ENCODE measurements at regions not wholly inside any gene's neighbourhood (a gene's known extent, or its start where the extent isn't known, plus 50 kb on each side); places are given as distances from the start of the nearest gene placed in this dataset.

DNA sequence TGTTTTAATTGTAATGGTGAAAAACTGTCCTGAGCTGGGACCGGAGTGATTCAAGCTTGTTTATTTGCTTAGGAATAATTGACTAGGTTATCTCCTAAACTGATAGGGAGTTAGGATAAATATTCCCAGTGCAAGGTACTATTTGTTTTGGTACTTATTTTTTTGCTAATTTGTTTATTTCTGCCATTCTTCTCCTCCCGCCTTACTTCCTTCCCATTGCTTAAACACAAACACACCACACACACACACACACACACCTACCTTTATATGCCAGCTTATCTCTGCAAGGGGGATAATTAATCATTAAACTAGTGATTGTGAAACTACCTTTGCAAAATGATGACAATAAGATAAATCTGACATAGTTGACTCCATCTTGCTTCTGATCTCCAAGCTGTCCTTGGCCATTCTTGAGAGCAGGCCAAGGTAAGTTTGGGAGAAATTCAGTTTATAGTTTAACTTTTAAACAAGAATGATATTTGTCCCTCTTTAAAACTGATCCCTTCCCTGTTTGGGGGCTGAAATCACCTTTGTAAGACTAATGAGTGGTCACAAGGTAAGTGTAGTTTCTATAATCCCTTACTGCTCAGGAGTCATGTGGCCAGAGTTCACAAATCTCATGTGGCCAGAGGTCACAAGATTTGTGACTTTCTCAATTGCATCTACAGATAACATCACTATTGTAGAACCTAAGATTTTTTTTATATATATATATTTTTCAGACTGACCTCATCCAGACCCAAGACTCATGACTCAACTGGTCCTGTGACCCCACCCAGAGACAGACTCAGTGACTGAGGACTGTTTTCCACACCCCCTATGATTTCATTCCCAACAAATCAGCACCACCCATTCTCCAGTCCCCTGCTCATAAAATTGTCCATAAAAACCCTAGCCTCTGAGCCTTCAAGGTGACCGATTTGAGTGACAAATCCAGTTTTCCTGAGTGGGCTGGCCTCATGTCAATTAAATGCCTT is 83.1 kb upstream of the LRRTM4 start:
- TF ChIP-seq, protein P1, sequence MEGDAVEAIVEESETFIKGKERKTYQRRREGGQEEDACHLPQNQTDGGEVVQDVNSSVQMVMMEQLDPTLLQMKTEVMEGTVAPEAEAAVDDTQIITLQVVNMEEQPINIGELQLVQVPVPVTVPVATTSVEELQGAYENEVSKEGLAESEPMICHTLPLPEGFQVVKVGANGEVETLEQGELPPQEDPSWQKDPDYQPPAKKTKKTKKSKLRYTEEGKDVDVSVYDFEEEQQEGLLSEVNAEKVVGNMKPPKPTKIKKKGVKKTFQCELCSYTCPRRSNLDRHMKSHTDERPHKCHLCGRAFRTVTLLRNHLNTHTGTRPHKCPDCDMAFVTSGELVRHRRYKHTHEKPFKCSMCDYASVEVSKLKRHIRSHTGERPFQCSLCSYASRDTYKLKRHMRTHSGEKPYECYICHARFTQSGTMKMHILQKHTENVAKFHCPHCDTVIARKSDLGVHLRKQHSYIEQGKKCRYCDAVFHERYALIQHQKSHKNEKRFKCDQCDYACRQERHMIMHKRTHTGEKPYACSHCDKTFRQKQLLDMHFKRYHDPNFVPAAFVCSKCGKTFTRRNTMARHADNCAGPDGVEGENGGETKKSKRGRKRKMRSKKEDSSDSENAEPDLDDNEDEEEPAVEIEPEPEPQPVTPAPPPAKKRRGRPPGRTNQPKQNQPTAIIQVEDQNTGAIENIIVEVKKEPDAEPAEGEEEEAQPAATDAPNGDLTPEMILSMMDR (IDR thresholded peaks at IDR 0.05): no peak
- no peak for TF ChIP-seq POLR2AphosphoS5 (IDR thresholded peaks at IDR 0.05; ENCODE audit: insufficient read depth in 1 of 2, low read depth in 1 of 2)
- TF ChIP-seq POLR2A (IDR thresholded peaks at IDR 0.05): no peak
- no peak overlapping the region for H3K27ac ChIP-seq
- no peaks in the 10 kb centered on the region for H3K4me1 ChIP-seq
- no peaks in the 10 kb centered on the region for H3K9me3 ChIP-seq
- H3K36me3 ChIP-seq: no peaks in the 10 kb centered on the region
- intact Hi-C loops (cut with DNase I): no loop called here
- DNase-seq (ENCODE audit: extremely low spot score in 2 of 2): no peak
- H3K27me3 ChIP-seq: no peaks in the 10 kb centered on the region
- H3K4me3 ChIP-seq: no peak overlapping the region

DNA sequence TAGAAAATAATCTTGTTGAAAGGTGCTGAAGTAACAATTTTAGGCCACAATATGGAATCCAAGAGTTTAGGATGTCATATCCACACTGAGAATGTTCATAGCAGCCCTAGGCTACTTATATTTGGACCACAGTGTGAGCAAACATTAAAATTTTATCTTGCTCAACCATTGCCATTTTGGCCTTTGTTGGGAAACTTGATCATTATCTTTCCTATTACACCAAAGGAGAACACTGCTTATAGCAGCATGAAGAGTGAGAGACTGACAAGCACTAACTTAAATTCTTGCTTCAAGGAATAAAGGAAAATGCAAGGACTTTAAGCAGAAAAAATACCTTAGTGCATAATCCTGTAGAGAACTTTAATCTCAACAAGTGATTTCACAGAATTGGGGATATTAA is 86.3 kb upstream of the LRRTM4 start:
- no peaks in the 10 kb centered on the region for H3K9me3 ChIP-seq
- H3K27me3 ChIP-seq: no peaks in the 10 kb centered on the region
- DNase-seq (ENCODE audit: extremely low spot score in 2 of 2): no peak
- no peaks in the 10 kb centered on the region for H3K4me1 ChIP-seq
- intact Hi-C loops (cut with DNase I): no loop called here
- H3K27ac ChIP-seq: no peak overlapping the region
- H3K36me3 ChIP-seq: no peaks in the 10 kb centered on the region
- TF ChIP-seq, protein P1 (IDR thresholded peaks at IDR 0.05): no peak
- no peak for TF ChIP-seq POLR2AphosphoS5 (IDR thresholded peaks at IDR 0.05; ENCODE audit: insufficient read depth in 1 of 2, low read depth in 1 of 2)
- TF ChIP-seq POLR2A (IDR thresholded peaks at IDR 0.05): no peak
- H3K4me3 ChIP-seq: no peak overlapping the region

DNA sequence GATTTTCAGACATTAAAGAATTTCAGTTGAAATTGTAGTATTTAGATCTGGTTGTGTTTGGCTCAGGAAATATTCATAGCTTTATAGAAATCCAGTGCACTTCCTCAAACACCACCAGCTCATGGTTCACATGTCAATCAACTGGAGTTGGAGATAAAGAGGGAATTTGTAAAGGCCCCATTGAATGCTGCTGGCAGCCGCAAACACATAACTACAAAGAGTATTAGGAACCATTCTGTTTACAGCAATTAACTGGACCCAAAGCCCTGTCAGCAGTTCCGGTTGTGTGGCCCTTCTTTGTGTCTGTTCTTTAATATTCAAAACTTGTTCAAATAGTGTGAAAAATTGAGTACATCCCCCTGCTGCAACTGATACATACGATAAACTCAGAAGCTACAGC is 107.4 kb upstream of the LRRTM4 start:
- Histone ChIP-seq H3K4me3 (no peak overlapping the region), H3K4me1 (no peaks in the 10 kb centered on the region), H3K27ac (no peak overlapping the region), H3K36me3 (no peaks in the 10 kb centered on the region), H3K9me3 (no peaks in the 10 kb centered on the region), H3K27me3 (no peaks in the 10 kb centered on the region)
- TF ChIP-seq, protein P1 (IDR thresholded peaks at IDR 0.05): no peak
- no peak for TF ChIP-seq POLR2A (IDR thresholded peaks at IDR 0.05)
- TF ChIP-seq POLR2AphosphoS5 (IDR thresholded peaks at IDR 0.05; ENCODE audit: insufficient read depth in 1 of 2, low read depth in 1 of 2): no peak
- intact Hi-C loops (cut with DNase I): no loop called here
- DNase-seq (ENCODE audit: extremely low spot score in 2 of 2): no peak

DNA sequence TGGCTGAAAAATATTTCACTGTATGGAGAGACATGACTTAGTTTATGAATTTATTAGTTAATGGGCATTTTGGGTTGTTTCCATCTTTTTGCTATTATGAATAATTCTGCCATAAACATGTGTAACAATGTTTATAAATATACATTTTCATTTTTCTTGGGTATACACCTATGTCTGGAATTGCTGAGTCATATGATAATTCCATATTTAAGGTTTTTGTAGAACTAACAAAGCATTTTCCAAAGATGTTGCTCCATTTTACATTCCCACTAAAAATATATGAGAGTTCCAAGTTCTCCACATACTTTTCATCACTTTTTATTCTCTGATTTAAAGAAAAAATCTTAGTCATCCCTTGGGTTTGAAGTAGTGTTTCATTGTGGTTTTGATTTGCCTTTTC is 108.8 kb upstream of the LRRTM4 start:
- Histone ChIP-seq H3K36me3 (no peaks in the 10 kb centered on the region), H3K27ac (no peak overlapping the region), H3K4me3 (no peak overlapping the region), H3K27me3 (no peaks in the 10 kb centered on the region), H3K9me3 (no peaks in the 10 kb centered on the region), H3K4me1 (no peaks in the 10 kb centered on the region)
- intact Hi-C loops (cut with DNase I): no loop called here
- TF ChIP-seq, protein P1 (IDR thresholded peaks at IDR 0.05): no peak
- TF ChIP-seq POLR2AphosphoS5 (IDR thresholded peaks at IDR 0.05; ENCODE audit: insufficient read depth in 1 of 2, low read depth in 1 of 2): no peak
- no peak for DNase-seq (ENCODE audit: extremely low spot score in 2 of 2)

DNA sequence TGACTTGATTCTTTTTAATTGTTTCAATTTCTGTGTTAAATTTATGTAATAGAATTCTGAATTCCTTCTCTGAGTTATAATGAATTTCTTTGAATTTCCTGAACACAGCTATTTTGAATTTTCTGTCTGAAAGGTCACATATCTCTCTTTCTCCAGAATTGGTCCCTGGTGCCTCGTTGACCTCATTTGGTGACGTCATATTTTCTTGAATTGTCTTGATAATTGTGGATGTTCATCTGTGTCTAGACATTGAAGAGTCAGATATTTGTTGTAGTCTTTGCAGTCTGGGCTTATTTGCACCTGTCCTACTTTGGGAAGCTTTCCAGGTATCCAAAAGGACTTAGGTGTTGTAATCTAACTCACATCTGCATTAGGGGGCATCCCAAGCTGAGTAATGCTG is 111.4 kb upstream of the LRRTM4 start:
- DNase-seq (ENCODE audit: extremely low spot score in 2 of 2): no peak
- Histone ChIP-seq H3K36me3 (no peaks in the 10 kb centered on the region), H3K27ac (no peak overlapping the region), H3K27me3 (no peaks in the 10 kb centered on the region), H3K9me3 (no peaks in the 10 kb centered on the region), H3K4me1 (no peaks in the 10 kb centered on the region), H3K4me3 (no peak overlapping the region)
- no peak for TF ChIP-seq POLR2AphosphoS5 (IDR thresholded peaks at IDR 0.05; ENCODE audit: insufficient read depth in 1 of 2, low read depth in 1 of 2)
- no peak for TF ChIP-seq POLR2A (IDR thresholded peaks at IDR 0.05)
- TF ChIP-seq, protein P1 (IDR thresholded peaks at IDR 0.05): no peak
- intact Hi-C loops (cut with DNase I): no loop called here

All from vagina (tissue), 2 donors.